ENCODE measurements at regions not wholly inside any gene's neighbourhood (a gene's known extent, or its start where the extent isn't known, plus 50 kb on each side); places are given as distances from the start of the nearest gene placed in this dataset.
"Not testable (repeated sequence)": the region's sequence is repeated elsewhere in the genome, so short reads cannot be mapped to it uniquely, and the experiment has no call there.

GRCh38 chr7:39855325-39855674 is 94.8 kb upstream of the CDK13 start:
- no peaks in the 10 kb centered on the region for H3K79me2 ChIP-seq (ENCODE audit: insufficient read depth, low read length)
- H3K4me1 ChIP-seq (ENCODE audit: control insufficient read depth in 1 of 2, insufficient read depth in 2 of 2, low read length in 2 of 2): peaks cover 2 to 4% of the 10 kb centered on the region in 2 donors
- no peak for DNase-seq
- no peak overlapping the region for H3K27ac Mint-ChIP-seq
- no peaks in the 10 kb centered on the region for H3K36me3 ChIP-seq (replicated peaks in 1 of 2; ENCODE audit: control insufficient read depth in 1 of 2, insufficient read depth in 2 of 2, low read length in 2 of 2)
- H3K9me3 ChIP-seq (replicated peaks in 1 of 2; ENCODE audit: control insufficient read depth in 1 of 2, insufficient read depth in 1 of 2, low read length in 2 of 2): no peaks in the 10 kb centered on the region
- peaks cover 4 to 10% of the 10 kb centered on the region in 2 donors for H3K27me3 ChIP-seq (ENCODE audit: control insufficient read depth in 2 of 2, insufficient read depth in 2 of 2, low read length in 2 of 2)
- H3K9me3 Mint-ChIP-seq: no peaks in the 10 kb centered on the region
- H2AFZ ChIP-seq (ENCODE audit: insufficient read depth, low read depth, low read length, poor library complexity, severe bottlenecking): no peak overlapping the region
- H3K27ac ChIP-seq (ENCODE audit: low read depth in 1 of 2, low read length in 2 of 2): no peak overlapping the region
- H3K4me3 Mint-ChIP-seq: peak overlapping the region; percentile 66 to 93
- peaks cover 13% of the 10 kb centered on the region for H3K4me1 Mint-ChIP-seq
- peak overlapping the region; percentile 65 for H3K4me2 ChIP-seq (replicated peaks; ENCODE audit: extremely low read depth, low read length, poor library complexity, severe bottlenecking)
- peaks cover 18 to 27% (median 19%) of the 10 kb centered on the region in 3 donors for H3K27me3 Mint-ChIP-seq (ENCODE audit: low read depth in 3 of 3)
- peak overlapping the region in 1 of 3 experiments; percentile 61 for H3K4me3 ChIP-seq (replicated peaks in 1 of 3; ENCODE audit: low read depth in 2 of 3, low read length in 3 of 3)
- intact Hi-C loops (cut with micrococcal nuclease): no loop called here
- no CpG with 5 or more reads among the region's 1 CpG for WGBS (ENCODE audit: insufficient coverage)
- peaks cover 0 to 1% of the 10 kb centered on the region in 2 donors for H3K36me3 Mint-ChIP-seq
- H3K9ac ChIP-seq (ENCODE audit: insufficient read depth, low read length, poor library complexity, severe bottlenecking): no peak overlapping the region
- no peaks in the 10 kb centered on the region for H4K20me1 ChIP-seq (ENCODE audit: insufficient read depth, low read length)
- TF ChIP-seq CTCF (IDR thresholded peaks at IDR 0.05): no peak

- H3K27ac Mint-ChIP-seq; H3K36me3 ChIP-seq (replicated peaks in 1 of 2; ENCODE audit: control insufficient read depth in 1 of 2, insufficient read depth in 2 of 2, low read length in 2 of 2); H3K9me3 ChIP-seq (replicated peaks in 1 of 2; ENCODE audit: control insufficient read depth in 1 of 2, insufficient read depth in 1 of 2, low read length in 2 of 2); DNase-seq; H3K4me1 Mint-ChIP-seq; intact Hi-C loops (cut with micrococcal nuclease); H3K27ac ChIP-seq (ENCODE audit: low read depth in 1 of 2, low read length in 2 of 2); H3K9me3 Mint-ChIP-seq; H3K27me3 Mint-ChIP-seq (ENCODE audit: low read depth in 3 of 3); H4K20me1 ChIP-seq (ENCODE audit: insufficient read depth, low read length); H3K4me1 ChIP-seq (ENCODE audit: control insufficient read depth in 1 of 2, insufficient read depth in 2 of 2, low read length in 2 of 2); H2AFZ ChIP-seq (ENCODE audit: insufficient read depth, low read depth, low read length, poor library complexity, severe bottlenecking); H3K4me3 ChIP-seq (replicated peaks in 1 of 3; ENCODE audit: low read depth in 2 of 3, low read length in 3 of 3); H3K4me2 ChIP-seq (replicated peaks; ENCODE audit: extremely low read depth, low read length, poor library complexity, severe bottlenecking); H3K36me3 Mint-ChIP-seq; H3K79me2 ChIP-seq (ENCODE audit: insufficient read depth, low read length); H3K9ac ChIP-seq (ENCODE audit: insufficient read depth, low read length, poor library complexity, severe bottlenecking); H3K4me3 Mint-ChIP-seq; H3K27me3 ChIP-seq (ENCODE audit: control insufficient read depth in 2 of 2, insufficient read depth in 2 of 2, low read length in 2 of 2): not testable (repeated sequence)
- WGBS (ENCODE audit: insufficient coverage): no CpG with 5 or more reads among the region's 3 CpGs
These were observed 86.3 kb upstream of the CDK13 start for GRCh38 chr7:39863675-39864322.

GRCh38 chr7:39869888-39870522 is 80.1 kb upstream of the CDK13 start:
- H3K27me3 Mint-ChIP-seq (ENCODE audit: low read depth in 3 of 3); H3K9me3 Mint-ChIP-seq; H3K4me3 ChIP-seq (replicated peaks in 1 of 3; ENCODE audit: low read depth in 2 of 3, low read length in 3 of 3); H3K4me3 Mint-ChIP-seq; H3K4me1 Mint-ChIP-seq; H3K4me1 ChIP-seq (ENCODE audit: control insufficient read depth in 1 of 2, insufficient read depth in 2 of 2, low read length in 2 of 2); H3K36me3 ChIP-seq (replicated peaks in 1 of 2; ENCODE audit: control insufficient read depth in 1 of 2, insufficient read depth in 2 of 2, low read length in 2 of 2); H3K36me3 Mint-ChIP-seq; intact Hi-C loops (cut with micrococcal nuclease); DNase-seq; H3K9ac ChIP-seq (ENCODE audit: insufficient read depth, low read length, poor library complexity, severe bottlenecking); H3K79me2 ChIP-seq (ENCODE audit: insufficient read depth, low read length); H3K4me2 ChIP-seq (replicated peaks; ENCODE audit: extremely low read depth, low read length, poor library complexity, severe bottlenecking); H3K9me3 ChIP-seq (replicated peaks in 1 of 2; ENCODE audit: control insufficient read depth in 1 of 2, insufficient read depth in 1 of 2, low read length in 2 of 2); H2AFZ ChIP-seq (ENCODE audit: insufficient read depth, low read depth, low read length, poor library complexity, severe bottlenecking); H3K27ac ChIP-seq (ENCODE audit: low read depth in 1 of 2, low read length in 2 of 2); H4K20me1 ChIP-seq (ENCODE audit: insufficient read depth, low read length); H3K27me3 ChIP-seq (ENCODE audit: control insufficient read depth in 2 of 2, insufficient read depth in 2 of 2, low read length in 2 of 2): not testable (repeated sequence)
- H3K27ac Mint-ChIP-seq: peak overlapping the region in 1 of 7 donors; percentile 19
- WGBS (ENCODE audit: insufficient coverage): 100% methylated on average over 1 of the region's 5 CpGs

GRCh38 chr7:39871610-39872009 is 78.4 kb upstream of the CDK13 start:
- H3K9ac ChIP-seq (ENCODE audit: insufficient read depth, low read length, poor library complexity, severe bottlenecking); H3K27me3 Mint-ChIP-seq (ENCODE audit: low read depth in 3 of 3); DNase-seq; H3K4me1 ChIP-seq (ENCODE audit: control insufficient read depth in 1 of 2, insufficient read depth in 2 of 2, low read length in 2 of 2); H3K79me2 ChIP-seq (ENCODE audit: insufficient read depth, low read length); H3K9me3 Mint-ChIP-seq; H3K36me3 ChIP-seq (replicated peaks in 1 of 2; ENCODE audit: control insufficient read depth in 1 of 2, insufficient read depth in 2 of 2, low read length in 2 of 2); H3K27ac ChIP-seq (ENCODE audit: low read depth in 1 of 2, low read length in 2 of 2); H3K4me2 ChIP-seq (replicated peaks; ENCODE audit: extremely low read depth, low read length, poor library complexity, severe bottlenecking); H4K20me1 ChIP-seq (ENCODE audit: insufficient read depth, low read length); H2AFZ ChIP-seq (ENCODE audit: insufficient read depth, low read depth, low read length, poor library complexity, severe bottlenecking); H3K27me3 ChIP-seq (ENCODE audit: control insufficient read depth in 2 of 2, insufficient read depth in 2 of 2, low read length in 2 of 2); H3K4me1 Mint-ChIP-seq; H3K9me3 ChIP-seq (replicated peaks in 1 of 2; ENCODE audit: control insufficient read depth in 1 of 2, insufficient read depth in 1 of 2, low read length in 2 of 2); H3K4me3 Mint-ChIP-seq; H3K36me3 Mint-ChIP-seq; intact Hi-C loops (cut with micrococcal nuclease); H3K4me3 ChIP-seq (replicated peaks in 1 of 3; ENCODE audit: low read depth in 2 of 3, low read length in 3 of 3); H3K27ac Mint-ChIP-seq: not testable (repeated sequence)
- WGBS (ENCODE audit: insufficient coverage): 100% methylated on average over 2 of the region's 4 CpGs
